Neural cell (in vitro differentiated cells): ENCODE measurements at regions not wholly inside any gene's neighbourhood (a gene's known extent, or its start where the extent isn't known, plus 50 kb on each side); places are given as distances from the start of the nearest gene placed in this dataset.
A peak's percentile ranks its signal among the peaks of the same experiment; 100 is the strongest.

ENCODE experiments used
- EP300 ChIP-seq: fragments of 450-650 bp; conservative IDR thresholded peaks from 2 replicates; pipeline ENCODE4 v1.6.1; 2014; ENCODE audit warnings: antibody characterized with exemption, mild to moderate bottlenecking, moderate library complexity; ENCODE audit not compliant: poor library complexity, severe bottlenecking
- POLR2AphosphoS5 ChIP-seq: IDR thresholded peaks from 2 replicates; pipeline ENCODE4 v1.6.1; 2012
- TAF1 ChIP-seq: IDR thresholded peaks from 2 replicates; pipeline ENCODE4 v1.6.1; 2012; ENCODE audit warnings: low read depth
- TF ChIP-seq, protein P1 (sequence below): fragments of 450-650 bp; IDR thresholded peaks from 2 replicates; pipeline ENCODE4 v1.5.1; 2014; ENCODE audit warnings: antibody characterized with exemption, mild to moderate bottlenecking, moderate library complexity; ENCODE audit not compliant: poor library complexity, severe bottlenecking
- TF ChIP-seq, protein P2 (sequence below): IDR thresholded peaks from 2 replicates; pipeline ENCODE4 v1.6.1; 2012; ENCODE audit warnings: borderline replicate concordance

DNA sequence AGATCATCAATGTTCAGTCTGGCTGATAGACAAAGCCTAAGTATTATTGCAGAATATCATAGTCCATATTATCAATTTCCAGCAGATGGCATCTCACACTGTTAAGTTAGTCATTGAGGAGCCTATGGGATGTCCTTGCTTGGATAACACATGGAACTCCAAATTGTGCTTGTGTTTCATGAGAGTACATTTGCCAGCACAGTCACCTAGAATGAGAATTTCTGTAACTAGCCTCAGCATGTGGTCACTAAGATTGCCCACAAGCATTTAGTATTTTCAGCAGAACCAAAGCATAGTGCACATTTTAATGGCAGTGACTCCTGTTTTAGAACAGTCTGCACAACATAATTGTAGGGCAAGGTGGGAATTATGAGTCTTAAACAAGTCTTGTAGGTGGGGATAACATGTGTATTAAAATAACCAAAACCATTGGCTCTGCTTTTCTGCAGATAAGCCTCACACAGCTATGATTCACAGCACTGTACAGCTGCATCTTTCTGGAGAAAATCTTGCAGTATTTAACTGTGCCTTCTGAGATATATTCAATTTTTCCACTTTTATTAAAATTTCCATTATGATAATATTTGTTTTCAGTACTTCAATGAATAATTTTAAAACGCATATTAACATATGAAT, 882.8 kb upstream of the SOX9 start:
- TF ChIP-seq TAF1 = no peak
- TF ChIP-seq, protein P1, sequence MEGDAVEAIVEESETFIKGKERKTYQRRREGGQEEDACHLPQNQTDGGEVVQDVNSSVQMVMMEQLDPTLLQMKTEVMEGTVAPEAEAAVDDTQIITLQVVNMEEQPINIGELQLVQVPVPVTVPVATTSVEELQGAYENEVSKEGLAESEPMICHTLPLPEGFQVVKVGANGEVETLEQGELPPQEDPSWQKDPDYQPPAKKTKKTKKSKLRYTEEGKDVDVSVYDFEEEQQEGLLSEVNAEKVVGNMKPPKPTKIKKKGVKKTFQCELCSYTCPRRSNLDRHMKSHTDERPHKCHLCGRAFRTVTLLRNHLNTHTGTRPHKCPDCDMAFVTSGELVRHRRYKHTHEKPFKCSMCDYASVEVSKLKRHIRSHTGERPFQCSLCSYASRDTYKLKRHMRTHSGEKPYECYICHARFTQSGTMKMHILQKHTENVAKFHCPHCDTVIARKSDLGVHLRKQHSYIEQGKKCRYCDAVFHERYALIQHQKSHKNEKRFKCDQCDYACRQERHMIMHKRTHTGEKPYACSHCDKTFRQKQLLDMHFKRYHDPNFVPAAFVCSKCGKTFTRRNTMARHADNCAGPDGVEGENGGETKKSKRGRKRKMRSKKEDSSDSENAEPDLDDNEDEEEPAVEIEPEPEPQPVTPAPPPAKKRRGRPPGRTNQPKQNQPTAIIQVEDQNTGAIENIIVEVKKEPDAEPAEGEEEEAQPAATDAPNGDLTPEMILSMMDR = peak; percentile 73
- no peak for TF ChIP-seq POLR2AphosphoS5
- no peak for TF ChIP-seq EP300
- TF ChIP-seq, protein P2, sequence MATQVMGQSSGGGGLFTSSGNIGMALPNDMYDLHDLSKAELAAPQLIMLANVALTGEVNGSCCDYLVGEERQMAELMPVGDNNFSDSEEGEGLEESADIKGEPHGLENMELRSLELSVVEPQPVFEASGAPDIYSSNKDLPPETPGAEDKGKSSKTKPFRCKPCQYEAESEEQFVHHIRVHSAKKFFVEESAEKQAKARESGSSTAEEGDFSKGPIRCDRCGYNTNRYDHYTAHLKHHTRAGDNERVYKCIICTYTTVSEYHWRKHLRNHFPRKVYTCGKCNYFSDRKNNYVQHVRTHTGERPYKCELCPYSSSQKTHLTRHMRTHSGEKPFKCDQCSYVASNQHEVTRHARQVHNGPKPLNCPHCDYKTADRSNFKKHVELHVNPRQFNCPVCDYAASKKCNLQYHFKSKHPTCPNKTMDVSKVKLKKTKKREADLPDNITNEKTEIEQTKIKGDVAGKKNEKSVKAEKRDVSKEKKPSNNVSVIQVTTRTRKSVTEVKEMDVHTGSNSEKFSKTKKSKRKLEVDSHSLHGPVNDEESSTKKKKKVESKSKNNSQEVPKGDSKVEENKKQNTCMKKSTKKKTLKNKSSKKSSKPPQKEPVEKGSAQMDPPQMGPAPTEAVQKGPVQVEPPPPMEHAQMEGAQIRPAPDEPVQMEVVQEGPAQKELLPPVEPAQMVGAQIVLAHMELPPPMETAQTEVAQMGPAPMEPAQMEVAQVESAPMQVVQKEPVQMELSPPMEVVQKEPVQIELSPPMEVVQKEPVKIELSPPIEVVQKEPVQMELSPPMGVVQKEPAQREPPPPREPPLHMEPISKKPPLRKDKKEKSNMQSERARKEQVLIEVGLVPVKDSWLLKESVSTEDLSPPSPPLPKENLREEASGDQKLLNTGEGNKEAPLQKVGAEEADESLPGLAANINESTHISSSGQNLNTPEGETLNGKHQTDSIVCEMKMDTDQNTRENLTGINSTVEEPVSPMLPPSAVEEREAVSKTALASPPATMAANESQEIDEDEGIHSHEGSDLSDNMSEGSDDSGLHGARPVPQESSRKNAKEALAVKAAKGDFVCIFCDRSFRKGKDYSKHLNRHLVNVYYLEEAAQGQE = no peak
